ENCODE measurements at regions not wholly inside any gene's neighbourhood (a gene's known extent, or its start where the extent isn't known, plus 50 kb on each side); places are given as distances from the start of the nearest gene placed in this dataset.

DNA sequence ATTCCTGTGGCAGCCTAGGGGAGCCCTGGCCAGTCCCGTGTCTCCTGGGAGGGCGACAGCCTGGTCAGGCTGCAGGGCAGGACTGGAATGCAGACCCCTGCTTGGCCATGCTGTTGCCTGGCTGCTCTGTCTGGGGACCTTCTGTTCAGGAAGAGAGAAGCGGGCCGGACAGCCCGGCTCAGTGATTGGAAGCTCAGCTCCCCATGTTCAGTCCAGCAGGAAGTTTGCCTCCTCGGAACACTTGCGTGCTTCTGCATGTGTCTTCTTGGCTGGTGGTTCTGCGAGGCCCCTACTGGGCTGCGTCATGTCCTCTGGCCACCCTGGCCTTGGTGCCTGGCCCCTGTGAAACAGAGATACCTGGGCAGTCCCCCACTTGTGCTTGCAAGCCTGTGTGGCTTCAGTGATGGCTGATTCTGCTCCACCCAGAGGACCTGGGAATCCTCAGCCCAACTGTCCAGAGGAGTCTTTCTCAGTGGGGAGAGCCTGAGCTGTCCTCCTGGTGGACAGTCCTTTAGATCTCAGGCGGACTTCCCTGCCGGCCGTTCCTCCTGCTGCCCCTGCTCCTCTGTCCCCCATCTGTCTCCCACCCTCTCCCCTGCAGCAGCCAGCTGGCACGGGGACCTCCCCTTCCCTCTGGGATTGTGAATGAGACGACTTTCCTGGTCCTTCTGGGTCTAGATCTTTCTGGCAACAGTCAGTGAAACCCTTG is 279.5 kb downstream of the SEC14L1 start:
- Histone ChIP-seq H3K4me1 (ENCODE audit: control insufficient read depth in 4 of 4, insufficient read depth in 4 of 4, low read length in 3 of 4) (peaks cover 23 to 52% (median 38%) of the 10 kb centered on the region in 4 donors), H3K27ac (ENCODE audit: low read depth in 1 of 2, low read length in 2 of 2) (peak overlapping the region; percentile 58 to 96), H3K27me3 (ENCODE audit: control insufficient read depth in 4 of 4, insufficient read depth in 4 of 4, low read length in 3 of 4) (no peaks in the 10 kb centered on the region), H3K36me3 (ENCODE audit: control insufficient read depth in 4 of 4, insufficient read depth in 3 of 4, low read depth in 1 of 4, low read length in 3 of 4) (peaks cover 0 to 4% (median 2%) of the 10 kb centered on the region in 4 donors), H3K4me3 (ENCODE audit: low read depth in 1 of 3, low read length in 3 of 3) (no peak overlapping the region), H3K9ac (ENCODE audit: low read depth in 1 of 2, low read length in 2 of 2) (no peak overlapping the region), H3K9me3 (ENCODE audit: control insufficient read depth in 4 of 4, low read length in 3 of 4) (no peaks in the 10 kb centered on the region)
- DNase-seq (ENCODE audit: low spot score) = no peak
- WGBS = 81% methylated on average over 14 of the region's 14 CpGs
- no peak for TF ChIP-seq NR2F2 (IDR thresholded peaks at IDR 0.05)
- TF ChIP-seq, protein P1, sequence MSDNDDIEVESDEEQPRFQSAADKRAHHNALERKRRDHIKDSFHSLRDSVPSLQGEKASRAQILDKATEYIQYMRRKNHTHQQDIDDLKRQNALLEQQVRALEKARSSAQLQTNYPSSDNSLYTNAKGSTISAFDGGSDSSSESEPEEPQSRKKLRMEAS (IDR thresholded peaks at IDR 0.05) = no peak
- no peak for TF ChIP-seq HNF4G (IDR thresholded peaks at IDR 0.05)
- no peak for TF ChIP-seq SP1 (IDR thresholded peaks at IDR 0.05)
- TF ChIP-seq YY1 (IDR thresholded peaks at IDR 0.05) = no peak
- no peak for TF ChIP-seq EGR1 (IDR thresholded peaks at IDR 0.05; ENCODE audit: low read depth in 2 of 2)
- TF ChIP-seq JUND (IDR thresholded peaks at IDR 0.05) = no peak
- TF ChIP-seq TAF1 (conservative IDR thresholded peaks at IDR 0.05) = no peak
- TF ChIP-seq, protein P2, sequence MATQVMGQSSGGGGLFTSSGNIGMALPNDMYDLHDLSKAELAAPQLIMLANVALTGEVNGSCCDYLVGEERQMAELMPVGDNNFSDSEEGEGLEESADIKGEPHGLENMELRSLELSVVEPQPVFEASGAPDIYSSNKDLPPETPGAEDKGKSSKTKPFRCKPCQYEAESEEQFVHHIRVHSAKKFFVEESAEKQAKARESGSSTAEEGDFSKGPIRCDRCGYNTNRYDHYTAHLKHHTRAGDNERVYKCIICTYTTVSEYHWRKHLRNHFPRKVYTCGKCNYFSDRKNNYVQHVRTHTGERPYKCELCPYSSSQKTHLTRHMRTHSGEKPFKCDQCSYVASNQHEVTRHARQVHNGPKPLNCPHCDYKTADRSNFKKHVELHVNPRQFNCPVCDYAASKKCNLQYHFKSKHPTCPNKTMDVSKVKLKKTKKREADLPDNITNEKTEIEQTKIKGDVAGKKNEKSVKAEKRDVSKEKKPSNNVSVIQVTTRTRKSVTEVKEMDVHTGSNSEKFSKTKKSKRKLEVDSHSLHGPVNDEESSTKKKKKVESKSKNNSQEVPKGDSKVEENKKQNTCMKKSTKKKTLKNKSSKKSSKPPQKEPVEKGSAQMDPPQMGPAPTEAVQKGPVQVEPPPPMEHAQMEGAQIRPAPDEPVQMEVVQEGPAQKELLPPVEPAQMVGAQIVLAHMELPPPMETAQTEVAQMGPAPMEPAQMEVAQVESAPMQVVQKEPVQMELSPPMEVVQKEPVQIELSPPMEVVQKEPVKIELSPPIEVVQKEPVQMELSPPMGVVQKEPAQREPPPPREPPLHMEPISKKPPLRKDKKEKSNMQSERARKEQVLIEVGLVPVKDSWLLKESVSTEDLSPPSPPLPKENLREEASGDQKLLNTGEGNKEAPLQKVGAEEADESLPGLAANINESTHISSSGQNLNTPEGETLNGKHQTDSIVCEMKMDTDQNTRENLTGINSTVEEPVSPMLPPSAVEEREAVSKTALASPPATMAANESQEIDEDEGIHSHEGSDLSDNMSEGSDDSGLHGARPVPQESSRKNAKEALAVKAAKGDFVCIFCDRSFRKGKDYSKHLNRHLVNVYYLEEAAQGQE (IDR thresholded peaks at IDR 0.05) = no peak
- TF ChIP-seq, protein P3, sequence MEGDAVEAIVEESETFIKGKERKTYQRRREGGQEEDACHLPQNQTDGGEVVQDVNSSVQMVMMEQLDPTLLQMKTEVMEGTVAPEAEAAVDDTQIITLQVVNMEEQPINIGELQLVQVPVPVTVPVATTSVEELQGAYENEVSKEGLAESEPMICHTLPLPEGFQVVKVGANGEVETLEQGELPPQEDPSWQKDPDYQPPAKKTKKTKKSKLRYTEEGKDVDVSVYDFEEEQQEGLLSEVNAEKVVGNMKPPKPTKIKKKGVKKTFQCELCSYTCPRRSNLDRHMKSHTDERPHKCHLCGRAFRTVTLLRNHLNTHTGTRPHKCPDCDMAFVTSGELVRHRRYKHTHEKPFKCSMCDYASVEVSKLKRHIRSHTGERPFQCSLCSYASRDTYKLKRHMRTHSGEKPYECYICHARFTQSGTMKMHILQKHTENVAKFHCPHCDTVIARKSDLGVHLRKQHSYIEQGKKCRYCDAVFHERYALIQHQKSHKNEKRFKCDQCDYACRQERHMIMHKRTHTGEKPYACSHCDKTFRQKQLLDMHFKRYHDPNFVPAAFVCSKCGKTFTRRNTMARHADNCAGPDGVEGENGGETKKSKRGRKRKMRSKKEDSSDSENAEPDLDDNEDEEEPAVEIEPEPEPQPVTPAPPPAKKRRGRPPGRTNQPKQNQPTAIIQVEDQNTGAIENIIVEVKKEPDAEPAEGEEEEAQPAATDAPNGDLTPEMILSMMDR (IDR thresholded peaks at IDR 0.05; ENCODE audit: low read depth, low read length, missing input control) = no peak
- TF ChIP-seq GABPA (IDR thresholded peaks at IDR 0.05 in 1 of 2, conservative IDR thresholded peaks at IDR 0.05 in 1 of 2) = no peak
- TF ChIP-seq FOXA1 (IDR thresholded peaks at IDR 0.05) = no peak
- TF ChIP-seq, protein P4, sequence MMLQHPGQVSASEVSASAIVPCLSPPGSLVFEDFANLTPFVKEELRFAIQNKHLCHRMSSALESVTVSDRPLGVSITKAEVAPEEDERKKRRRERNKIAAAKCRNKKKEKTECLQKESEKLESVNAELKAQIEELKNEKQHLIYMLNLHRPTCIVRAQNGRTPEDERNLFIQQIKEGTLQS (IDR thresholded peaks at IDR 0.05) = no peak
- TF ChIP-seq, protein P5, sequence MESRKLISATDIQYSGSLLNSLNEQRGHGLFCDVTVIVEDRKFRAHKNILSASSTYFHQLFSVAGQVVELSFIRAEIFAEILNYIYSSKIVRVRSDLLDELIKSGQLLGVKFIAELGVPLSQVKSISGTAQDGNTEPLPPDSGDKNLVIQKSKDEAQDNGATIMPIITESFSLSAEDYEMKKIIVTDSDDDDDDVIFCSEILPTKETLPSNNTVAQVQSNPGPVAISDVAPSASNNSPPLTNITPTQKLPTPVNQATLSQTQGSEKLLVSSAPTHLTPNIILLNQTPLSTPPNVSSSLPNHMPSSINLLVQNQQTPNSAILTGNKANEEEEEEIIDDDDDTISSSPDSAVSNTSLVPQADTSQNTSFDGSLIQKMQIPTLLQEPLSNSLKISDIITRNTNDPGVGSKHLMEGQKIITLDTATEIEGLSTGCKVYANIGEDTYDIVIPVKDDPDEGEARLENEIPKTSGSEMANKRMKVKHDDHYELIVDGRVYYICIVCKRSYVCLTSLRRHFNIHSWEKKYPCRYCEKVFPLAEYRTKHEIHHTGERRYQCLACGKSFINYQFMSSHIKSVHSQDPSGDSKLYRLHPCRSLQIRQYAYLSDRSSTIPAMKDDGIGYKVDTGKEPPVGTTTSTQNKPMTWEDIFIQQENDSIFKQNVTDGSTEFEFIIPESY (IDR thresholded peaks at IDR 0.05) = no peak
- no peak for TF ChIP-seq RXRA (IDR thresholded peaks at IDR 0.05)
- TF ChIP-seq FOXA2 (IDR thresholded peaks at IDR 0.05) = no peak

Measured in liver (tissue), 8 donors.